ENCODE measurements at regions not wholly inside any gene's neighbourhood (a gene's known extent, or its start where the extent isn't known, plus 50 kb on each side); places are given as distances from the start of the nearest gene placed in this dataset.

DNA sequence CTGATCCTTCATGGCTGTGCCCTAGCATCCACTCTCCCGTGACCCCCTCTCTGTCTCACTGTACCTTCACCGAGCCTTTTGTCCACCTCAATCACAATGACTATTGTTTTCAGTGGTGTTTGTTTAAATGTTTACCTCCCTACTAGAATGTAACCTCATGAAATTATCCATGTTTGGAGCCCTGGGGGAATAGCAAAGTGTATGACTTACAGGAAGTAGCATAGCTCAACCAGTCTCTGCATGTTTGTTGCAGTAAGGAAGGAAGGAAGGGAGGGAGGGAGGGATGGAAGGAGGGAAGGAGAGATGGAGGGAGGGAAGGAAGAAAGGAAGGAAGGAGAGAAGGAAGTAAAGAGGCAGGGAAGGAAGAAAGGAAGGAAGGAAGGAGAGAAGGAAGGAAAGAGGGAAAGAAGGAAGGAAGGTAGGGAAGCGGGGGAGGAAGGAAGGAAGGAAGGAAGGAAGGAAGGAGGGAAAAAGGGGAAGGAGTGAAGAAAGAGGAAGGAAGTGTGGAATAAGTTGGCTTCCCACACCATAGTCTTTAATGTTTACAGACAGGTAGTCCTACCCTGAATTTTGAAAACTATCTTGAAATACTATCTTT lies 421.4 kb downstream of the COG6 start:
- no peaks in the 10 kb centered on the region for H3K4me1 ChIP-seq (ENCODE audit: low read depth)
- TF ChIP-seq, protein P1, sequence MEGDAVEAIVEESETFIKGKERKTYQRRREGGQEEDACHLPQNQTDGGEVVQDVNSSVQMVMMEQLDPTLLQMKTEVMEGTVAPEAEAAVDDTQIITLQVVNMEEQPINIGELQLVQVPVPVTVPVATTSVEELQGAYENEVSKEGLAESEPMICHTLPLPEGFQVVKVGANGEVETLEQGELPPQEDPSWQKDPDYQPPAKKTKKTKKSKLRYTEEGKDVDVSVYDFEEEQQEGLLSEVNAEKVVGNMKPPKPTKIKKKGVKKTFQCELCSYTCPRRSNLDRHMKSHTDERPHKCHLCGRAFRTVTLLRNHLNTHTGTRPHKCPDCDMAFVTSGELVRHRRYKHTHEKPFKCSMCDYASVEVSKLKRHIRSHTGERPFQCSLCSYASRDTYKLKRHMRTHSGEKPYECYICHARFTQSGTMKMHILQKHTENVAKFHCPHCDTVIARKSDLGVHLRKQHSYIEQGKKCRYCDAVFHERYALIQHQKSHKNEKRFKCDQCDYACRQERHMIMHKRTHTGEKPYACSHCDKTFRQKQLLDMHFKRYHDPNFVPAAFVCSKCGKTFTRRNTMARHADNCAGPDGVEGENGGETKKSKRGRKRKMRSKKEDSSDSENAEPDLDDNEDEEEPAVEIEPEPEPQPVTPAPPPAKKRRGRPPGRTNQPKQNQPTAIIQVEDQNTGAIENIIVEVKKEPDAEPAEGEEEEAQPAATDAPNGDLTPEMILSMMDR (IDR thresholded peaks at IDR 0.05) = no peak
- H3K36me3 ChIP-seq (ENCODE audit: low read depth) = no peaks in the 10 kb centered on the region
- intact Hi-C loops (cut with DNase I, micrococcal nuclease) = no loop called here
- no peaks in the 10 kb centered on the region for H3K9me3 ChIP-seq
- ATAC-seq = no peak
- DNase-seq = no peak
- no peak overlapping the region for H3K4me3 ChIP-seq

- no peaks in the 10 kb centered on the region for H3K9me3 ChIP-seq
- ATAC-seq (no peak), DNase-seq (no peak)
- intact Hi-C loops (cut with DNase I, micrococcal nuclease) = no loop called here
- no peaks in the 10 kb centered on the region for H3K36me3 ChIP-seq (ENCODE audit: low read depth)
- TF ChIP-seq, protein P1 (IDR thresholded peaks at IDR 0.05) = no peak
- H3K4me3 ChIP-seq = no peak overlapping the region
- no peaks in the 10 kb centered on the region for H3K4me1 ChIP-seq (ENCODE audit: low read depth)
Observed at GRCh38 chr13:40077396-40078027, 422.1 kb downstream of the COG6 start.

DNA sequence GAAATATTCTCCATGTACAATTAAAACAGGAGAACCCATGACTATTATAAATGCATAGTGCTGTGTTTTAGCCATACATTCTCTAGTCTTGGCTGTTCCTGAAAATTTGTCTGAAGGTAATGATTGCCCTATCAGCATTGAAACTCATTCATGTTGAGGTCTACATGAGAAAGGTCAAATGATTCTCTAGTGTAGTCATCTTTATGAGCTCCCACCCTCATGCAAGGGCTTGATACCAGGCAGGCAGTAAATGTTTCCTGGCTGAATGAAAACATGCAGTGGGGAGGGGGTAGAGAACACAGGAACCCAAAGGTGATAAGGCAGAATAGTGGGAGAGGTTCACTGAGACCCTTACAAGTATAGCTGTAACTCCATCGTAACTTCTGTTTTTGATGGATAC lies 424.3 kb downstream of the COG6 start:
- Histone ChIP-seq H3K36me3 (ENCODE audit: low read depth) (no peaks in the 10 kb centered on the region), H3K4me1 (ENCODE audit: low read depth) (no peaks in the 10 kb centered on the region), H3K4me3 (no peak overlapping the region), H3K9me3 (no peaks in the 10 kb centered on the region)
- intact Hi-C loops (cut with DNase I, micrococcal nuclease) = no loop called here
- DNase-seq (no peak), ATAC-seq (no peak)
- TF ChIP-seq, protein P1 (IDR thresholded peaks at IDR 0.05) = no peak

DNA sequence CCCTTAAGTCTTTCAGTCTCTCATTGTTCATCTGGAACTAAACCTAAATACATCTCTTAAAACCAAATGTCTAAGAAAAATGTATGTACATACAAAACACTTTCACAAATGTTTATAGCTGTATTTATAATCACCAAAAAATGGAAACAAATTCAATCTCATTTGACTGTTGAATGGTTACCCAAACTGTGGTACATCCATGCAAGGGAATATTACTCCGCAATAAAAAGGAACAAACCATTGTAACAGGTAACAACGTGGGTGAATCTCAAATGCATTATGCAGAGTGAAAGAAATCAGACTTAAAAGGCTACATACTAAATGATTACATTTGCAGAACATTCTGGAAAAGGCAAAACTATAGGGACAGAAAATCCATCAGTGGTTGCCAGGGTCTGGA lies 425.2 kb downstream of the COG6 start:
- Histone ChIP-seq H3K36me3 (ENCODE audit: low read depth) (no peaks in the 10 kb centered on the region), H3K9me3 (no peaks in the 10 kb centered on the region), H3K4me1 (ENCODE audit: low read depth) (no peaks in the 10 kb centered on the region), H3K4me3 (no peak overlapping the region)
- ATAC-seq = no peak
- intact Hi-C loops (cut with DNase I, micrococcal nuclease) = no loop called here
- no peak for DNase-seq
- TF ChIP-seq, protein P1 (IDR thresholded peaks at IDR 0.05) = no peak

DNA sequence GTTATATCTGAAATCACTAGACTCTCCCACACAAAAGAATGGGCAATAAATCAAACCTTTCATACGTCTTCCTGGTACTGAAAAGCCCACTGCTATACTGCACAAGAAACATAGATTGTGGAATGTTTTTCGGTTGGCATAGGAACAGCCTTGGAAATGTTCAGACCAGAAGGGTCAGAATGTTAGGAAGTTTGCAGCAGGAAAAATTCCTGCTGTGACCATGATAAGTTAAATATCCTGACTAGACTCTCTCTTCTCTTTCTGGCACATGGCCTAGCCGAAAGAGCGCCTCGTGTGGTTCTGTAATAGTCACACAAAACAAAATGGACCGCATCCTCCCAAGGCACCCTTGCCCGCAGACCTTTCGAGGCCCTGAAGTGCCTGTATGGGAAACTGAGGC lies 427.2 kb downstream of the COG6 start:
- Histone ChIP-seq H3K36me3 (ENCODE audit: low read depth) (no peaks in the 10 kb centered on the region), H3K4me1 (ENCODE audit: low read depth) (no peaks in the 10 kb centered on the region), H3K9me3 (no peaks in the 10 kb centered on the region), H3K4me3 (no peak overlapping the region)
- intact Hi-C loops (cut with DNase I, micrococcal nuclease) = no loop called here
- TF ChIP-seq, protein P1 (IDR thresholded peaks at IDR 0.05) = no peak
- no peak for ATAC-seq
- DNase-seq = no peak

Measured in mucosa of descending colon (tissue), 3 donors.